Muscle of leg (tissue), 3 donors: ENCODE measurements at regions not wholly inside any gene's neighbourhood (a gene's known extent, or its start where the extent isn't known, plus 50 kb on each side); places are given as distances from the start of the nearest gene placed in this dataset.

Source experiments
- DNase-seq: peaks from one replicate; pipeline ENCODE4 v3.0.0; 2013
- H3K27ac ChIP-seq: one replicate; pipeline ENCODE4 v1.5.1; 2013; ENCODE audit warnings: mild to moderate bottlenecking, low read length, control low read depth
- H3K27me3 ChIP-seq: one replicate; pipeline ENCODE4 v1.6.1; 2013; ENCODE audit warnings: low read length; ENCODE audit not compliant: control insufficient read depth, insufficient read depth
- H3K36me3 ChIP-seq: one replicate; pipeline ENCODE4 v1.6.1; 2013; ENCODE audit warnings: low read length; ENCODE audit not compliant: control insufficient read depth, insufficient read depth
- H3K4me1 ChIP-seq: one replicate; pipeline ENCODE4 v1.6.1; 2013; ENCODE audit warnings: low read length; ENCODE audit not compliant: control insufficient read depth, insufficient read depth
- H3K4me3 ChIP-seq: one replicate; pipeline ENCODE4 v1.5.1; 2013; ENCODE audit warnings: low read length, control low read depth
- H3K9me3 ChIP-seq: replicated peaks from 2 replicates; pipeline ENCODE4 v1.6.1; 2013; ENCODE audit warnings: low read depth, low read length; ENCODE audit not compliant: control insufficient read depth
- WGBS: methylation state at CpG from one replicate; pipeline ENCODE4 v1.1.5; 2013; ENCODE audit warnings: missing lambda C conversion rate; ENCODE audit not compliant: insufficient coverage; 5-methylcytosine and 5-hydroxymethylcytosine counted together

- H3K27me3 ChIP-seq: no peaks in the 10 kb centered on the region
- no peaks in the 10 kb centered on the region for H3K9me3 ChIP-seq
- H3K4me1 ChIP-seq: no peaks in the 10 kb centered on the region
- H3K27ac ChIP-seq: no peak overlapping the region
- WGBS: no CpG with 5 or more reads among the region's 6 CpGs
- peak; percentile 28 for DNase-seq
- H3K36me3 ChIP-seq: no peaks in the 10 kb centered on the region
- H3K4me3 ChIP-seq: no peak overlapping the region
Observed at GRCh38 chr6:149212206-149212605, 105.3 kb upstream of the TAB2 start.

- Histone ChIP-seq H3K36me3 (no peaks in the 10 kb centered on the region), H3K27me3 (no peaks in the 10 kb centered on the region), H3K27ac (no peak overlapping the region), H3K9me3 (no peaks in the 10 kb centered on the region), H3K4me3 (no peak overlapping the region), H3K4me1 (no peaks in the 10 kb centered on the region)
- WGBS: 59% methylated on average over 8 of the region's 9 CpGs
- no peak for DNase-seq
Observed at GRCh38 chr6:149212892-149213801, 104.4 kb upstream of the TAB2 start.

DNA sequence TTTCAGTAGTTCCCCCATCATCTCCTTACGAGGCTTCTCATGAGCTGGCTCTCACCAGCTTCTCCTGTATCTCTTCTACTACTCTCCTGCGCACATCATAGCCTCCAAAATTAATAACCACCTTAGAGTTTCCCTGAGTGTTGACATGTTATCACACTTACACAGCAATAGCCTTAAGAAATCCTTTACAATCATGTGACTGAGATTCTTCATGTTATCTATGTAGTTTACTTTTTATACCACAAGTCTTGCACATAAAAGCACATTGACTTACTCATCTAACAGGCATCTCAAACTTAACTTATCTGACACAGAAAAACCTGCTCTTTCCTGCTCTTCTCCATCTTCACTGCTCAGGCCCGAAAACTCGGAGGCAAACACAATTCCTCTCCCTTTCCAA, 103.7 kb upstream of the TAB2 start:
- no peak overlapping the region for H3K27ac ChIP-seq
- no peaks in the 10 kb centered on the region for H3K4me1 ChIP-seq
- 84% methylated on average over 4 of the region's 4 CpGs for WGBS
- no peak overlapping the region for H3K4me3 ChIP-seq
- H3K36me3 ChIP-seq: no peaks in the 10 kb centered on the region
- DNase-seq: no peak
- H3K27me3 ChIP-seq: no peaks in the 10 kb centered on the region
- no peaks in the 10 kb centered on the region for H3K9me3 ChIP-seq

DNA sequence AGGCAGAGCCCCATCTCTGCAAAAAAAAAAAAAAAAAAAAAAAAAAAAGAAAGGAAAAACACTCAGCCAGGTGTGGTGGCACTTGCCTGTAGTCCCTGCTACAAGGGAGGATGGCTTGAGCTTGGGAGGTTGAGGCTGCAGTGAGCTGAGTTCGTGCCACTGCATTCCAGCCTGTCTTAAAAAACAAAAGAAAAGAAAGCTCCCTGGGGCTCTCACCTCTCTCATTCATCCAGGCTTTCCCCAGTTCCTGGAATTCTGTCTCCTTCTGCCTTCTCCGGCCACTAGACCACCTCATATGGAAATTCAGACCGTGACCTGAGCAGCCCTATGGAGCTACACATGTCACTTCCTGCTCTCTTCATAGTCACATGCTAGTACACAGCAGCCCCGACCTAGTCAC, 101.1 kb upstream of the TAB2 start:
- WGBS: 58% methylated on average over 3 of the region's 4 CpGs
- Histone ChIP-seq H3K27ac (no peak overlapping the region), H3K27me3 (no peaks in the 10 kb centered on the region), H3K9me3 (no peaks in the 10 kb centered on the region), H3K4me3 (no peak overlapping the region), H3K36me3 (no peaks in the 10 kb centered on the region), H3K4me1 (no peaks in the 10 kb centered on the region)
- no peak for DNase-seq

- no peak overlapping the region for H3K27ac ChIP-seq
Observed at GRCh38 chr6:149217466-149217888, 100.0 kb upstream of the TAB2 start.

DNA sequence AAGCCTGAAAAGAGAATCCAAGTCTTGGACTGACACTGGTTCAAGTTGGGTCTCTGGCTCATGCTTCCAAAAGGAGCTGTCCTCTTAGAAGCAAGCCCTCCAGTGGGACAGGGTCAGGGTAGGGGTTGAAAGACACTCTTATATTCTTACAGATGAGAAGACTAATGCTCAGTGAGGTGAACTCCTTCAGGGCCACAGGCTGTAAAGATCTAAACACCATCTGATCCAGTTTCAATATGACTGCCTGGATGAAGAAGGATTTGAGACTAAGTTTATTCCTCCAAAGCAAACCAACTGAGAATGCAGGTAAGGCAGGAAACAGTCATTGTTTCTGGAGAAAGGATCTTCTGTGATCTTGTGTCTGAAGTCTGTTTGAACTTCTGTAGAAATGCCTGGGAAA, 99.0 kb upstream of the TAB2 start:
- H3K27me3 ChIP-seq: no peaks in the 10 kb centered on the region
- H3K27ac ChIP-seq: no peak overlapping the region
- no peaks in the 10 kb centered on the region for H3K9me3 ChIP-seq

More at GRCh38 chr6:149217466-149217888, 100.0 kb upstream of the TAB2 start:
- DNase-seq: no peak
- Histone ChIP-seq H3K4me3 (no peak overlapping the region), H3K27me3 (no peaks in the 10 kb centered on the region), H3K4me1 (no peaks in the 10 kb centered on the region), H3K9me3 (no peaks in the 10 kb centered on the region), H3K36me3 (no peaks in the 10 kb centered on the region)

GRCh38 chr6:149218915-149219314, 98.6 kb upstream of the TAB2 start:
- no peak overlapping the region for H3K4me3 ChIP-seq
- H3K27ac ChIP-seq: no peak overlapping the region
- no peak for DNase-seq
- 80% methylated on average over 1 of the region's 2 CpGs for WGBS
- no peaks in the 10 kb centered on the region for H3K9me3 ChIP-seq
- no peaks in the 10 kb centered on the region for H3K4me1 ChIP-seq
- H3K36me3 ChIP-seq: no peaks in the 10 kb centered on the region
- no peaks in the 10 kb centered on the region for H3K27me3 ChIP-seq

More for the DNA sequence above, 99.0 kb upstream of the TAB2 start:
- H3K4me3 ChIP-seq: no peak overlapping the region
- no peak for DNase-seq
- no peaks in the 10 kb centered on the region for H3K4me1 ChIP-seq
- H3K36me3 ChIP-seq: no peaks in the 10 kb centered on the region

DNA sequence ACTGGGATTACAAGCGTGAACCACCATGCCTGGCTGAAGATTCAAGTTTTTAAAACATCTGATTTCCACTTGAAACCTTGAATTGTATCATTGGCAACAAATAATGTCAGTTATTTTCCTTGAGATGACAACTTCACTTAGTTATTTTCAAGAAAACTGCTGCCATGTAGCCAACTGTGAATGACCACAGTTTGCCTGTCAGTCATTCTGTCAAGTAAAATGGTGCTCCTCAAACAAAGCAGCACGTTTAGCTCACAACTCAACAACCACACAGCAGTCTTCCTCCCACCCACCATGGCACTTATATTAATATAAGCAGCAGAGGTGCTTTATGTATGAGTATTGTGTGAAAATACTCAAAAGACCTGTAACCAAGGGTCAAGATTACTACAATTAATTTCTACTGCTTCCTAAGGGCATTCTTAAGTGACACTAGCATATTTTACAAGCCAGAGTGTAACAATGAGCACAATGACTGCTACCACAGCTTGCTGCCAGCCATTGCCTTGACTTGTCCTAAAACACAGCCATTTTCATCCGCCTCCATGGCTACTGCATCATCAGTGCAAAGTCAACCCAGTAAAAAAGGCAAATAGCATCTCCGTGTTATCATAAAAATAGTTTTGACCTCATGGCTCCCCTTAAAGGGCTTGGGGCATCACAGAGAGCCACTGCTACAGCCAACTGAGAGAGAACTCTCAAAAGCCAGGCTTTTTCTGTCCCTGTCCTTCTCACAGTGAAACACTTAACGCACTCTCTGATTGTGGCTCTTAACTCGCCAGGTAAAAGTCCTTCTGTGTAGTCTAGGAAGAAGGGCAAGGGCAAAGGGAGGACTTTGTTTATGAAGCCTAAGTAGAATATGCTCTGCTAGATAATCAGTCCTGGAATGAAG, 96.4 kb upstream of the TAB2 start:
- H3K4me1 ChIP-seq: no peaks in the 10 kb centered on the region
- no peaks in the 10 kb centered on the region for H3K9me3 ChIP-seq
- H3K27me3 ChIP-seq: no peaks in the 10 kb centered on the region
- DNase-seq: no peak
- 96% methylated on average over 3 of the region's 6 CpGs for WGBS
- H3K36me3 ChIP-seq: no peaks in the 10 kb centered on the region
- no peak overlapping the region for H3K4me3 ChIP-seq
- no peak overlapping the region for H3K27ac ChIP-seq

GRCh38 chr6:149221774-149222070, 95.8 kb upstream of the TAB2 start:
- Histone ChIP-seq H3K27me3 (no peaks in the 10 kb centered on the region), H3K4me1 (no peaks in the 10 kb centered on the region), H3K36me3 (no peaks in the 10 kb centered on the region), H3K9me3 (no peaks in the 10 kb centered on the region), H3K27ac (no peak overlapping the region), H3K4me3 (no peak overlapping the region)
- WGBS: 100% methylated on average over 2 of the region's 4 CpGs
- no peak for DNase-seq

DNA sequence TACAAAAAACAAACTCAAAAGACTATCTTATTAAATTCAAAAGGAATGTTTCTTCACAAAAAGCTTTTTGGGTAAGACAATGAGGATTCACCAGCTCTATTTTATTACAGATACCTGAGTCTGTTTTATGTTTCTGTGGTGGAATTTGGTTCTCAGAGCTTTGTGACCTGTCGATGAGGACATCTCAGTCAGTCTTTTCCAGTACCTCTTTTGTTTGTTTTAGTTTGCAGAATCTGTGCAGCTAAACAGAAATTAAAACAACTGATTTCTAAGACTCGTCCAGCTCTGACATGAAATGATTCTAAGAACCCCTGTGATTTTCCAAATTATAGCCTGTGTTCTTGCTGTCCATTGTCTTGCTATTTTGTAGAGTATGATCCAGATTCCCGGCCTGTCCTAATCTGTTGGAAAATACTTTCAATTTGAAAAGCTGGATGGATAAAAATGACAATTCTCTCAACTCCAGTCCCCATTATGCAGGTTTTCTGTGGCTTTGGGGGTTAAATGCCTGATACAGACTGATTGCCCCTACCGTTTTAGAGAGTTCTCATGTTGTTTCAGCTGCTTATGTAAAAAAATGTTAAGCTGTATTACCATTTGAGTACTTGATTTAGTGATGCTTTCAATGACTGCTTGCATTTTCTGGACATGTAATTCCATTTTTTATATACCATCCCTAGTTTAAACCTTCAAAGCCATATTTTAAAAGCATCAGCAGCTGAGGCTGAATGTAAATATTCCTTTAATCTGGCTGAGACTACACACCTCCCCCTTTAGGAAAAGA, 94.2 kb upstream of the TAB2 start:
- H3K9me3 ChIP-seq: no peaks in the 10 kb centered on the region
- no peak for DNase-seq
- no peaks in the 10 kb centered on the region for H3K36me3 ChIP-seq
- H3K4me3 ChIP-seq: no peak overlapping the region
- no peaks in the 10 kb centered on the region for H3K27me3 ChIP-seq
- no peaks in the 10 kb centered on the region for H3K4me1 ChIP-seq
- H3K27ac ChIP-seq: no peak overlapping the region
- WGBS: no CpG with 5 or more reads among the region's 4 CpGs
